Kidney (tissue), 13 donors: ENCODE measurements at regions not wholly inside any gene's neighbourhood (a gene's known extent, or its start where the extent isn't known, plus 50 kb on each side); places are given as distances from the start of the nearest gene placed in this dataset.

ENCODE experiments used
- DNase-seq, 5 donors: peaks; one replicate each; pipeline ENCODE4 v3.0.0-alpha.2; 2013 to 2020
- FAIRE-seq: peaks from 2 replicates; lab custom pipeline; 2012; peaks lifted over from hg19 to GRCh38; lab: Jason Lieb, UNC
- H3K27ac ChIP-seq, 2 donors: one replicate each; pipeline ENCODE4 v1.7.0; 2013; ENCODE audit warnings: low read depth in 2 of 2, low read length in 2 of 2, inconsistent platforms in 1 of 2
- H3K27me3 ChIP-seq: one replicate; pipeline ENCODE4 v1.7.1; 2013; ENCODE audit warnings: low read length, inconsistent platforms; ENCODE audit not compliant: control insufficient read depth, insufficient read depth
- H3K36me3 ChIP-seq, 3 donors: one replicate each; pipeline versions ENCODE4 v1.7.0 to v1.7.1; 2013; ENCODE audit warnings: low read length in 3 of 3, control low read depth in 1 of 3, inconsistent platforms in 1 of 3; ENCODE audit not compliant: insufficient read depth in 3 of 3, control insufficient read depth in 2 of 3
- H3K4me1 ChIP-seq, 3 donors: one replicate each; pipeline versions ENCODE4 v1.7.0 to v1.7.1; 2013; ENCODE audit warnings: low read length in 3 of 3, inconsistent platforms in 1 of 3, low read depth in 1 of 3; ENCODE audit not compliant: control insufficient read depth in 2 of 3, insufficient read depth in 2 of 3
- H3K4me3 ChIP-seq, 3 donors: one replicate each; pipeline versions ENCODE4 v1.7.0 to v1.8.1; 2013; ENCODE audit warnings: low read length in 3 of 3, control low read depth in 1 of 3, inconsistent platforms in 1 of 3
- H3K9ac ChIP-seq, 3 donors: one replicate each; pipeline versions ENCODE4 v1.7.0 to v1.7.1; 2013; ENCODE audit warnings: low read length in 3 of 3, control low read depth in 1 of 3, inconsistent platforms in 1 of 3
- H3K9me3 ChIP-seq, 3 donors: one replicate each; pipeline versions ENCODE4 v1.7.0 to v1.7.1; 2013; ENCODE audit warnings: low read length in 3 of 3, control low read depth in 1 of 3, inconsistent platforms in 1 of 3; ENCODE audit not compliant: control insufficient read depth in 2 of 3, insufficient read depth in 1 of 3
- CTCF ChIP-seq: IDR thresholded peaks from 3 replicates; pipeline ENCODE4 v1.5.1; 2012; ENCODE audit warnings: mild to moderate bottlenecking, moderate library complexity, borderline replicate concordance; ENCODE audit not compliant: insufficient read depth; ENCODE audit errors: extremely low read depth
- intact Hi-C: fragments of 100-400 bp; cut with DNase I; formaldehyde crosslinking; loops from one replicate; pipeline ENCODE4 v1.11.1; 2022
- donor health status: control.
- donor health status: control.
- donor health status: control.
- donor health status: control.
- donor health status: control.
- donor health status: DM: yes; HTN: yes; CAD: no.
- donor health status: Normal renal cell carcinoma (clear cell type).

GRCh38 chr3:145898487-145898886, 262.5 kb downstream of the PLOD2 start:
- Histone ChIP-seq H3K9ac (no peak overlapping the region), H3K27ac (no peak overlapping the region), H3K36me3 (no peaks in the 10 kb centered on the region), H3K4me3 (no peak overlapping the region), H3K27me3 (no peaks in the 10 kb centered on the region), H3K9me3 (no peaks in the 10 kb centered on the region), H3K4me1 (no peaks in the 10 kb centered on the region)
- intact Hi-C loops: no loop called here
- DNase-seq (no peak), FAIRE-seq (no peak)
- TF ChIP-seq CTCF: no peak

- DNase-seq (no peak), FAIRE-seq (no peak)
- Histone ChIP-seq H3K9ac (no peak overlapping the region), H3K4me3 (no peak overlapping the region), H3K36me3 (no peaks in the 10 kb centered on the region), H3K4me1 (no peaks in the 10 kb centered on the region), H3K27ac (no peak overlapping the region), H3K9me3 (no peaks in the 10 kb centered on the region), H3K27me3 (no peaks in the 10 kb centered on the region)
- no peak for TF ChIP-seq CTCF
- intact Hi-C loops: no loop called here
Measured at GRCh38 chr3:145899241-145899640, 261.7 kb downstream of the PLOD2 start.

- no peak for FAIRE-seq
- no peak overlapping the region for H3K9ac ChIP-seq
- no peak for TF ChIP-seq CTCF
Measured at GRCh38 chr3:145900056-145900829, 260.7 kb downstream of the PLOD2 start.

DNA sequence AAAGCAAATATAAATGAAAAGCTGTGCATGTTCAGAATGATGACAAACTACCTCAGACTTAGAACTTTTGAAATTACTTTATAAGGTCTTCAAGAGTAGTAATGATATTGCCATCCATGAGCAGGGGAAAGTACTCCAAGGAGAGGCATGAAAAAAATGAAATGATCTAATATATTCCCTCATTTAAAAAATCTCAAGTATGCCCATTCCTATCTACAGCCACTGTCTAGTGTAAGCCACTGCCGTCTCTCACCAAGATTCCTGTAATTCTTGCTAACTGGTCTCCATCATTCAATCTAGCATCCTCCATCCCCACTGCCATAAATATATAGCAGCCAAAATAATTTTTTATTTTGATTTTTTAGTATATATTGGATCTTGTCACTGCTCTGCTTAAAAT, 258.8 kb downstream of the PLOD2 start:
- no peak for FAIRE-seq
- intact Hi-C loops: no loop called here
- no peak for DNase-seq
- H3K4me1 ChIP-seq: no peaks in the 10 kb centered on the region
- H3K9ac ChIP-seq: no peak overlapping the region
- TF ChIP-seq CTCF: no peak
- no peaks in the 10 kb centered on the region for H3K27me3 ChIP-seq
- H3K4me3 ChIP-seq: no peak overlapping the region
- no peak overlapping the region for H3K27ac ChIP-seq
- H3K36me3 ChIP-seq: no peaks in the 10 kb centered on the region
- H3K9me3 ChIP-seq: no peaks in the 10 kb centered on the region

More at GRCh38 chr3:145900056-145900829, 260.7 kb downstream of the PLOD2 start:
- Histone ChIP-seq H3K4me3 (no peak overlapping the region), H3K9me3 (no peaks in the 10 kb centered on the region), H3K4me1 (no peaks in the 10 kb centered on the region), H3K27me3 (no peaks in the 10 kb centered on the region), H3K36me3 (no peaks in the 10 kb centered on the region), H3K27ac (no peak overlapping the region)
- intact Hi-C loops: no loop called here
- DNase-seq: no peak
